ENCODE measurements at regions not wholly inside any gene's neighbourhood (a gene's known extent, or its start where the extent isn't known, plus 50 kb on each side); places are given as distances from the start of the nearest gene placed in this dataset.

GRCh38 chr13:62908321-62908720, 1492.7 kb upstream of the PCDH20 start:
- 75% methylated on average over 3 of the region's 3 CpGs for WGBS
- Histone ChIP-seq H3K36me3 (no peaks in the 10 kb centered on the region), H3K9me3 (no peaks in the 10 kb centered on the region), H3K4me3 (no peak overlapping the region), H3K27me3 (no peaks in the 10 kb centered on the region), H3K4me1 (no peaks in the 10 kb centered on the region), H3K27ac (replicated peaks in 1 of 4) (no peak overlapping the region)
- DNase-seq (ENCODE audit: extremely low spot score): no peak
- intact Hi-C loops (cut with DNase I): no loop called here
- no peak for TF ChIP-seq POLR2AphosphoS5 (IDR thresholded peaks at IDR 0.05)
- no peak for TF ChIP-seq EP300 (IDR thresholded peaks at IDR 0.05)
- TF ChIP-seq POLR2A (IDR thresholded peaks at IDR 0.05; ENCODE audit: low read depth): no peak
- TF ChIP-seq, protein P1, sequence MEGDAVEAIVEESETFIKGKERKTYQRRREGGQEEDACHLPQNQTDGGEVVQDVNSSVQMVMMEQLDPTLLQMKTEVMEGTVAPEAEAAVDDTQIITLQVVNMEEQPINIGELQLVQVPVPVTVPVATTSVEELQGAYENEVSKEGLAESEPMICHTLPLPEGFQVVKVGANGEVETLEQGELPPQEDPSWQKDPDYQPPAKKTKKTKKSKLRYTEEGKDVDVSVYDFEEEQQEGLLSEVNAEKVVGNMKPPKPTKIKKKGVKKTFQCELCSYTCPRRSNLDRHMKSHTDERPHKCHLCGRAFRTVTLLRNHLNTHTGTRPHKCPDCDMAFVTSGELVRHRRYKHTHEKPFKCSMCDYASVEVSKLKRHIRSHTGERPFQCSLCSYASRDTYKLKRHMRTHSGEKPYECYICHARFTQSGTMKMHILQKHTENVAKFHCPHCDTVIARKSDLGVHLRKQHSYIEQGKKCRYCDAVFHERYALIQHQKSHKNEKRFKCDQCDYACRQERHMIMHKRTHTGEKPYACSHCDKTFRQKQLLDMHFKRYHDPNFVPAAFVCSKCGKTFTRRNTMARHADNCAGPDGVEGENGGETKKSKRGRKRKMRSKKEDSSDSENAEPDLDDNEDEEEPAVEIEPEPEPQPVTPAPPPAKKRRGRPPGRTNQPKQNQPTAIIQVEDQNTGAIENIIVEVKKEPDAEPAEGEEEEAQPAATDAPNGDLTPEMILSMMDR (IDR thresholded peaks at IDR 0.05): no peak

GRCh38 chr13:62906896-62907295, 1491.2 kb upstream of the PCDH20 start:
- Histone ChIP-seq H3K9me3 (no peaks in the 10 kb centered on the region), H3K4me3 (no peak overlapping the region), H3K27ac (replicated peaks in 1 of 4) (no peak overlapping the region), H3K4me1 (no peaks in the 10 kb centered on the region), H3K36me3 (no peaks in the 10 kb centered on the region), H3K27me3 (no peaks in the 10 kb centered on the region)
- TF ChIP-seq POLR2AphosphoS5 (IDR thresholded peaks at IDR 0.05): no peak
- no peak for TF ChIP-seq POLR2A (IDR thresholded peaks at IDR 0.05; ENCODE audit: low read depth)
- TF ChIP-seq EP300 (IDR thresholded peaks at IDR 0.05): no peak
- TF ChIP-seq, protein P1 (IDR thresholded peaks at IDR 0.05): no peak
- intact Hi-C loops (cut with DNase I): no loop called here
- DNase-seq (ENCODE audit: extremely low spot score): no peak

DNA sequence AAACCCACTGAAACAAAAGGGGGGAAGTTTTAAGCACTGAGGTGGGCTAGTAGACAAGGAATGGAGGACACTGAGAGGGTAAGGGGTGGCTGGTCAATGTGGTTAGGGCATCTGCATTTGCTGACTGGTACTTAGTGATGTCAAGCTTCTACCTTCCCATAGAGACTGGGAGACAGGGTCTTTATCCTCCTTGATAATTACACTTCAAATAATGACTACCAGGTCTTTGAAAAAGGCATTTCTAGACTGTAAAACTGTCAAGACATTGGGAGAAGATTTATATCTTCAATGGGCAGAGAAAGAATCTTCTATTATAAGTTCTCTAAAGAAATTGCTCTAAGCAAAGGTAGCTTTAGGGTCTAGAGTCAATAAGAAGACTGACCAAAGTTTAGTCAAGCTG, 1490.8 kb upstream of the PCDH20 start:
- H3K9me3 ChIP-seq: no peaks in the 10 kb centered on the region
- H3K27ac ChIP-seq (replicated peaks in 1 of 4): no peak overlapping the region
- intact Hi-C loops (cut with DNase I): no loop called here
- no peaks in the 10 kb centered on the region for H3K27me3 ChIP-seq
- no peaks in the 10 kb centered on the region for H3K4me1 ChIP-seq
- H3K4me3 ChIP-seq: no peak overlapping the region
- TF ChIP-seq EP300 (IDR thresholded peaks at IDR 0.05): no peak
- TF ChIP-seq POLR2A (IDR thresholded peaks at IDR 0.05; ENCODE audit: low read depth): no peak
- TF ChIP-seq, protein P1 (IDR thresholded peaks at IDR 0.05): no peak
- no peak for TF ChIP-seq POLR2AphosphoS5 (IDR thresholded peaks at IDR 0.05)
- DNase-seq (ENCODE audit: extremely low spot score): no peak
- H3K36me3 ChIP-seq: no peaks in the 10 kb centered on the region

- intact Hi-C loops (cut with DNase I): no loop called here
- H3K4me3 ChIP-seq: no peak overlapping the region
- WGBS: 95% methylated on average over 8 of the region's 8 CpGs
- no peaks in the 10 kb centered on the region for H3K9me3 ChIP-seq
- no peak for DNase-seq (ENCODE audit: extremely low spot score)
- no peaks in the 10 kb centered on the region for H3K4me1 ChIP-seq
- H3K36me3 ChIP-seq: no peaks in the 10 kb centered on the region
- TF ChIP-seq POLR2AphosphoS5 (IDR thresholded peaks at IDR 0.05) (no peak), EP300 (IDR thresholded peaks at IDR 0.05) (no peak), POLR2A (IDR thresholded peaks at IDR 0.05; ENCODE audit: low read depth) (no peak)
- TF ChIP-seq, protein P1 (IDR thresholded peaks at IDR 0.05): no peak
- H3K27ac ChIP-seq (replicated peaks in 1 of 4): no peak overlapping the region
- no peaks in the 10 kb centered on the region for H3K27me3 ChIP-seq
Observed at GRCh38 chr13:62887046-62887445, 1471.4 kb upstream of the PCDH20 start.

DNA sequence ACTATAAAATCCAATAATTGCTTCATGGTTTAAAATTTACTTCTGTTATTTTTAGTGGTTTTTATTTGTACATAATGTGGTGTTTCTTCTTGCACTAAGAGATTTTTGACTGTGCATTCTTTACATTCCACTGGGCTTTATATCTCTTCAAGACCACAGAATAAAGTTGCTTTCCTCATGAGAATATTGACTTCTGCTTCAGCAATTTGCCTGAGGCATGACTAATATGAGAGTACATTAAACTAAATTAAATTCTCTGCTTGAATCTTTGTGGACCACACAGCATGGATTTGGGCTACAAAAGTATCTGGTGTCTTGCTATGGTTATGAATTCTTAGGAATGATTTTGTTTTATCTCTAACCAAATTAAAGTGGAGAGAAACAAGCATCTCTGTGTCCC, 1463.4 kb upstream of the PCDH20 start:
- H3K27me3 ChIP-seq: no peaks in the 10 kb centered on the region
- TF ChIP-seq POLR2A (IDR thresholded peaks at IDR 0.05; ENCODE audit: low read depth) (no peak), EP300 (IDR thresholded peaks at IDR 0.05) (no peak), POLR2AphosphoS5 (IDR thresholded peaks at IDR 0.05) (no peak)
- TF ChIP-seq, protein P1 (IDR thresholded peaks at IDR 0.05): no peak
- H3K27ac ChIP-seq (replicated peaks in 1 of 4): no peak overlapping the region
- intact Hi-C loops (cut with DNase I): no loop called here
- H3K4me1 ChIP-seq: no peaks in the 10 kb centered on the region
- no peak for DNase-seq (ENCODE audit: extremely low spot score)
- no peaks in the 10 kb centered on the region for H3K36me3 ChIP-seq
- H3K4me3 ChIP-seq: no peak overlapping the region
- H3K9me3 ChIP-seq: no peaks in the 10 kb centered on the region

Measured in esophagus muscularis mucosa (tissue), 4 donors.